Left cardiac atrium (tissue), 4 donors: ENCODE measurements at regions not wholly inside any gene's neighbourhood (a gene's known extent, or its start where the extent isn't known, plus 50 kb on each side); places are given as distances from the start of the nearest gene placed in this dataset.

Source experiments
- ATAC-seq, 2 donors: fragments of 200-7000 bp; cut with Tn5 transposase; one replicate each; pipeline ENCODE4 v1.9.1; 2020; ENCODE audit warnings: mild to moderate bottlenecking in 2 of 2, moderate library complexity in 2 of 2
- DNase-seq: peaks from one replicate; pipeline ENCODE4 v3.0.0-alpha.2; 2020
- intact Hi-C, 2 donors: fragments of 100-400 bp; cut with DNase I; formaldehyde crosslinking; loops; one replicate each; pipeline versions ENCODE4 v1.14.1 to v1.15.1; 2022 to 2023
- donor health status: DM: no; HTN: yes; CAD: no.
- donor health status: DM: no; HTN: yes; CAD: no; lungs with severe emphysema.
- donor health status: DM: yes; HTN: yes; CAD: no.
- donor health status: Dilated cardiomyopathy.

GRCh38 chr16:51621610-51622009 is 470.5 kb upstream of the SALL1 start:
- no peak for DNase-seq
- intact Hi-C loops, result no loop called here

GRCh38 chr16:51615141-51615540 is 464.1 kb upstream of the SALL1 start:
- ATAC-seq, result no peak
- intact Hi-C loops, result no loop called here
- no peak for DNase-seq

More at GRCh38 chr16:51621610-51622009, 470.5 kb upstream of the SALL1 start:
- no peak for ATAC-seq

- DNase-seq (no peak), ATAC-seq (no peak)
- intact Hi-C loops, result no loop called here
Measured at GRCh38 chr16:51607201-51607651, 456.2 kb upstream of the SALL1 start.

GRCh38 chr16:51596247-51596646 is 445.2 kb upstream of the SALL1 start:
- intact Hi-C loops, result no loop called here
- DNase-seq (no peak), ATAC-seq (no peak)

GRCh38 chr16:51592535-51593300 is 441.6 kb upstream of the SALL1 start:
- intact Hi-C loops, result no loop called here
- ATAC-seq (no peak), DNase-seq (no peak)

- DNase-seq (no peak), ATAC-seq (no peak)
- intact Hi-C loops, result no loop called here
Measured at GRCh38 chr16:51592001-51592501, 441.0 kb upstream of the SALL1 start.

GRCh38 chr16:51591480-51591879 is 440.4 kb upstream of the SALL1 start:
- intact Hi-C loops, result no loop called here
- no peak for DNase-seq
- ATAC-seq, result no peak

- intact Hi-C loops, result no loop called here
- no peak for ATAC-seq
Measured at GRCh38 chr16:51579652-51580360, 428.7 kb upstream of the SALL1 start.

GRCh38 chr16:51577621-51578303 is 426.7 kb upstream of the SALL1 start:
- no peak for ATAC-seq
- intact Hi-C loops, result no loop called here
- DNase-seq, result no peak

More at GRCh38 chr16:51579652-51580360, 428.7 kb upstream of the SALL1 start:
- DNase-seq, result no peak

- ATAC-seq (no peak), DNase-seq (no peak)
- intact Hi-C loops, result no loop called here
Measured at GRCh38 chr16:51576498-51577195, 425.6 kb upstream of the SALL1 start.

GRCh38 chr16:51573191-51573590 is 422.1 kb upstream of the SALL1 start:
- intact Hi-C loops, result no loop called here
- DNase-seq, result no peak
- ATAC-seq, result no peak

GRCh38 chr16:51569203-51569931 is 418.3 kb upstream of the SALL1 start:
- ATAC-seq (peak in 1 of 2 donors; percentile 58), DNase-seq (no peak)
- intact Hi-C loops, result no loop called here

GRCh38 chr16:51567911-51568310 is 416.8 kb upstream of the SALL1 start:
- DNase-seq (no peak), ATAC-seq (no peak)
- intact Hi-C loops, result no loop called here

GRCh38 chr16:51565184-51565583 is 414.1 kb upstream of the SALL1 start:
- ATAC-seq (no peak), DNase-seq (no peak)
- intact Hi-C loops, result no loop called here

GRCh38 chr16:51562891-51563290 is 411.8 kb upstream of the SALL1 start:
- intact Hi-C loops, result no loop called here
- DNase-seq, result no peak
- ATAC-seq, result no peak

GRCh38 chr16:51559901-51560300 is 408.8 kb upstream of the SALL1 start:
- DNase-seq (no peak), ATAC-seq (no peak)
- intact Hi-C loops, result no loop called here

GRCh38 chr16:51557670-51558069 is 406.6 kb upstream of the SALL1 start:
- DNase-seq (no peak), ATAC-seq (no peak)
- intact Hi-C loops, result no loop called here

GRCh38 chr16:51556694-51557340 is 405.7 kb upstream of the SALL1 start:
- DNase-seq, result no peak
- ATAC-seq, result no peak
- intact Hi-C loops, result no loop called here
